ENCODE measurements at regions not wholly inside any gene's neighbourhood (a gene's known extent, or its start where the extent isn't known, plus 50 kb on each side); places are given as distances from the start of the nearest gene placed in this dataset.

DNA sequence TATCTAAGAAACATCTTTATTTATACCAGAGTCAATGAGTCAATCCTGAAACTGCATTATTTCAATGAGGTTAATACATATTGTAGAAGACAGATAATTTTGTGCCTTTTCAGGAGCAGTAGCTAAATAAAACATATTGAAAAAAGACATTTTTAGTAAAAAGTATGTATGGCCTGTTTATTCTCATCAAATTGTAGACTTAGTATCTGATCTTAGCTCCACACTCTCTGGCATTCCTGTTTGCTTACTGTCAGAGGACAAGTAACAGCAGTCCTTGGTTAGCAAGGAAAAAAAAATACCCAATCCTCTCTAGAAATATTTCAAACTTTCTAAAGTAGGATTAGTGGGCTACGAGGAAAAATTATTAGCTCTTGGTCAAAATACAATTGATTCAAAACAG is 50.5 kb upstream of the GUCY1A1 start:
- Histone ChIP-seq H3K9me2 (ENCODE audit: low read depth, low read length) (no peaks in the 10 kb centered on the region), H3K36me3 (ENCODE audit: insufficient read depth, low read length) (no peaks in the 10 kb centered on the region), H3K27me3 (ENCODE audit: insufficient read depth, low read length) (no peaks in the 10 kb centered on the region), H3K79me2 (ENCODE audit: insufficient read depth, low read length) (no peaks in the 10 kb centered on the region), H2AFZ (ENCODE audit: low read length) (no peak overlapping the region), H3K9me3 (ENCODE audit: low read length) (no peaks in the 10 kb centered on the region), H3K27ac (ENCODE audit: low read depth, low read length, poor library complexity, severe bottlenecking) (no peak overlapping the region), H3K4me3 (ENCODE audit: low read depth, low read length, poor library complexity, severe bottlenecking) (no peak overlapping the region), H4K20me1 (ENCODE audit: insufficient read depth, low read length) (no peaks in the 10 kb centered on the region), H3F3A (ENCODE audit: insufficient read depth, low read length) (no peaks in the 10 kb centered on the region), H3K4me1 (ENCODE audit: insufficient read depth, low read length, severe bottlenecking) (no peaks in the 10 kb centered on the region), H3K9ac (ENCODE audit: low read length) (no peak overlapping the region), H3K4me2 (ENCODE audit: low read length) (no peak overlapping the region)
- no peak for TF ChIP-seq EZH2 (IDR thresholded peaks at IDR 0.05; ENCODE audit: borderline replicate concordance, low read length)
- TF ChIP-seq, protein P1, sequence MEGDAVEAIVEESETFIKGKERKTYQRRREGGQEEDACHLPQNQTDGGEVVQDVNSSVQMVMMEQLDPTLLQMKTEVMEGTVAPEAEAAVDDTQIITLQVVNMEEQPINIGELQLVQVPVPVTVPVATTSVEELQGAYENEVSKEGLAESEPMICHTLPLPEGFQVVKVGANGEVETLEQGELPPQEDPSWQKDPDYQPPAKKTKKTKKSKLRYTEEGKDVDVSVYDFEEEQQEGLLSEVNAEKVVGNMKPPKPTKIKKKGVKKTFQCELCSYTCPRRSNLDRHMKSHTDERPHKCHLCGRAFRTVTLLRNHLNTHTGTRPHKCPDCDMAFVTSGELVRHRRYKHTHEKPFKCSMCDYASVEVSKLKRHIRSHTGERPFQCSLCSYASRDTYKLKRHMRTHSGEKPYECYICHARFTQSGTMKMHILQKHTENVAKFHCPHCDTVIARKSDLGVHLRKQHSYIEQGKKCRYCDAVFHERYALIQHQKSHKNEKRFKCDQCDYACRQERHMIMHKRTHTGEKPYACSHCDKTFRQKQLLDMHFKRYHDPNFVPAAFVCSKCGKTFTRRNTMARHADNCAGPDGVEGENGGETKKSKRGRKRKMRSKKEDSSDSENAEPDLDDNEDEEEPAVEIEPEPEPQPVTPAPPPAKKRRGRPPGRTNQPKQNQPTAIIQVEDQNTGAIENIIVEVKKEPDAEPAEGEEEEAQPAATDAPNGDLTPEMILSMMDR (IDR thresholded peaks at IDR 0.05; ENCODE audit: low read length) = no peak

DNA sequence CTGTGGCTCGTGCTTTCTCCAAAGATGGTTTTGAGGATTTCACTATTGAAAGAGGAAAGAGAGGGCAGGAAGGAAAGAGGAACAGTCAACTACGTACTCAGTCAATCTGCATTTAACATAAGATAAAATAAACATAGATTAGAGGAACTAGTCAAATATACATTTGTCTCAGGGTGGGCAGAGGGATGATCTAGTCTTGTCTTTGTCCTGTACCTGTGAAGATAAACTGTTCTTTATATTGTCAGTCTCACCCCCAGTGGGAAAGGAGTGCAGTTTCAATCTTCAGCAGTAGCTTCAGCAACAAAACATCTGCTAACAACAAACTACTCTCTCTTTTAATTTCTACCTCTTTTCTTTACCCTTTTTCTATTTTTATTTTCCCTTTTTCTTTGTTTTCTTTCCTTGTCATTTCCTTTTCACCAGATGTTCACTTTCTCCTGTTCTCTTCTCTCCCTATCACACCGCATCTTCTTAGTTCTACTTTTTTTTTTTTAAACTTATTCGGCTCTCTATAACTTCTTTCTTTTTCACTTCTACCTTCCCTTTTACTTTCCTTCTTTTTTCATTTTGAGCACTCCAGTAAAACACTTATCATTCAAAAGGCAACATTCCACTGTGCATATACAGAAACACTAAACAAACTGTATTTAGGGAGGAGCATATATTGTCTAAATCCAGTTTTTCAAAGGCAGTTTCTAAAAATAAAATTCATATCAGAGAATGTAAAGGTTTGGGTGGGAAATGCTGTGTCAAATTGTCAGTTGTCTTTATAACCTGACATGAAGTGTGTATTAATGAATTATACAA is 51.4 kb upstream of the GUCY1A1 start:
- no peak overlapping the region for H3K4me2 ChIP-seq (ENCODE audit: low read length)
- H3K9ac ChIP-seq (ENCODE audit: low read length) = no peak overlapping the region
- no peaks in the 10 kb centered on the region for H3K27me3 ChIP-seq (ENCODE audit: insufficient read depth, low read length)
- no peaks in the 10 kb centered on the region for H3K79me2 ChIP-seq (ENCODE audit: insufficient read depth, low read length)
- no peaks in the 10 kb centered on the region for H3K9me3 ChIP-seq (ENCODE audit: low read length)
- H3K27ac ChIP-seq (ENCODE audit: low read depth, low read length, poor library complexity, severe bottlenecking) = no peak overlapping the region
- H3K4me1 ChIP-seq (ENCODE audit: insufficient read depth, low read length, severe bottlenecking) = no peaks in the 10 kb centered on the region
- H2AFZ ChIP-seq (ENCODE audit: low read length) = no peak overlapping the region
- TF ChIP-seq EZH2 (IDR thresholded peaks at IDR 0.05; ENCODE audit: borderline replicate concordance, low read length) = no peak
- TF ChIP-seq, protein P1 (IDR thresholded peaks at IDR 0.05; ENCODE audit: low read length) = no peak
- H4K20me1 ChIP-seq (ENCODE audit: insufficient read depth, low read length) = no peaks in the 10 kb centered on the region
- no peaks in the 10 kb centered on the region for H3K9me2 ChIP-seq (ENCODE audit: low read depth, low read length)
- H3K36me3 ChIP-seq (ENCODE audit: insufficient read depth, low read length) = no peaks in the 10 kb centered on the region
- H3F3A ChIP-seq (ENCODE audit: insufficient read depth, low read length) = no peaks in the 10 kb centered on the region
- no peak overlapping the region for H3K4me3 ChIP-seq (ENCODE audit: low read depth, low read length, poor library complexity, severe bottlenecking)

DNA sequence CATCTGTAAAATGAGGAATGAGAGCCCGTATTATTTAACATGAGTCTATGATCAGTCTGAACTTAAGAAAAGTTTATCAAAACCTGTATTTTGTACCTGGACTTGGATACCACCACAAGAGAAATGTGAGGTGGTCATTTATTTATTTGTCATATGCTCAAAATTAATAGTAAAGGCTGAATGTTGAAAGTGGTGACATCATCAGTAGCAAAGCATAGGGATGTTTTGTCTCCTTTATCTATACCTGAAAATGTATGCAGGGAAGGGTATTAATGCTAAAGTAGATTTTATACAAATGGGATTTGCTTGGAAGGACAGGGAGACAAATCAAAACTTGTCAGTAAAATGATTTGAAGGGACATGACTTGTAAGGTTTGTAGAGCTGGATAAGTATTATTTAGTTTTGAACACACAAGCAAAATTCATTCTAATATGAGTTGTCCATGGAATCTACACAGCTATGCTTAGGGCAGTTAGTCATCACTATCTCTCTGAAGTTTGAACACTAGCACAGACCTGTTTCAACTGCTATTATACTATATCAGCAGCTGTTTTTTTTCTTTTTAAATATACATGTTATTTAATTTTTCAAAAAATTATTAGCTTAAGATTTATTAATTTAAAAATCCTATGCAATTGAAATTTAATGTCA is 52.4 kb upstream of the GUCY1A1 start:
- Histone ChIP-seq H4K20me1 (ENCODE audit: insufficient read depth, low read length) (no peaks in the 10 kb centered on the region), H3K4me3 (ENCODE audit: low read depth, low read length, poor library complexity, severe bottlenecking) (no peak overlapping the region), H3K36me3 (ENCODE audit: insufficient read depth, low read length) (no peaks in the 10 kb centered on the region), H2AFZ (ENCODE audit: low read length) (no peak overlapping the region), H3K79me2 (ENCODE audit: insufficient read depth, low read length) (no peaks in the 10 kb centered on the region), H3K4me1 (ENCODE audit: insufficient read depth, low read length, severe bottlenecking) (no peaks in the 10 kb centered on the region), H3K27ac (ENCODE audit: low read depth, low read length, poor library complexity, severe bottlenecking) (no peak overlapping the region), H3F3A (ENCODE audit: insufficient read depth, low read length) (no peaks in the 10 kb centered on the region), H3K9ac (ENCODE audit: low read length) (no peak overlapping the region), H3K27me3 (ENCODE audit: insufficient read depth, low read length) (no peaks in the 10 kb centered on the region), H3K9me3 (ENCODE audit: low read length) (no peaks in the 10 kb centered on the region), H3K9me2 (ENCODE audit: low read depth, low read length) (no peaks in the 10 kb centered on the region), H3K4me2 (ENCODE audit: low read length) (no peak overlapping the region)
- TF ChIP-seq, protein P1 (IDR thresholded peaks at IDR 0.05; ENCODE audit: low read length) = no peak
- TF ChIP-seq EZH2 (IDR thresholded peaks at IDR 0.05; ENCODE audit: borderline replicate concordance, low read length) = no peak

All from OCI-LY1 (cell line).